Vagina (tissue), 2 donors: ENCODE measurements at regions not wholly inside any gene's neighbourhood (a gene's known extent, or its start where the extent isn't known, plus 50 kb on each side); places are given as distances from the start of the nearest gene placed in this dataset.

Source experiments
- POLR2A ChIP-seq, 2 donors: fragments of 450-650 bp; IDR thresholded peaks; one replicate each; pipeline ENCODE4 v1.6.1; 2017; ENCODE audit warnings: antibody characterized with exemption in 2 of 2, mild to moderate bottlenecking in 2 of 2, moderate library complexity in 2 of 2
- POLR2AphosphoS5 ChIP-seq, 2 donors: sonication (generic); formaldehyde crosslinking; IDR thresholded peaks; one replicate each; pipeline ENCODE4 v1.9.0; 2017; ENCODE audit warnings: antibody characterized with exemption in 2 of 2, mild to moderate bottlenecking in 2 of 2, low read depth in 1 of 2; ENCODE audit not compliant: insufficient read depth in 1 of 2
- TF ChIP-seq, protein P1 (sequence below), 3 experiments: fragments of 450-650 bp in 2 of 3; fragments of 200-600 bp in 1 of 3; sonication (generic) in 1 of 3; IDR thresholded peaks; one replicate each; pipeline ENCODE4 v1.5.1; 2017 to 2019; ENCODE audit warnings: antibody characterized with exemption in 3 of 3, mild to moderate bottlenecking in 2 of 3, moderate library complexity in 2 of 3

DNA sequence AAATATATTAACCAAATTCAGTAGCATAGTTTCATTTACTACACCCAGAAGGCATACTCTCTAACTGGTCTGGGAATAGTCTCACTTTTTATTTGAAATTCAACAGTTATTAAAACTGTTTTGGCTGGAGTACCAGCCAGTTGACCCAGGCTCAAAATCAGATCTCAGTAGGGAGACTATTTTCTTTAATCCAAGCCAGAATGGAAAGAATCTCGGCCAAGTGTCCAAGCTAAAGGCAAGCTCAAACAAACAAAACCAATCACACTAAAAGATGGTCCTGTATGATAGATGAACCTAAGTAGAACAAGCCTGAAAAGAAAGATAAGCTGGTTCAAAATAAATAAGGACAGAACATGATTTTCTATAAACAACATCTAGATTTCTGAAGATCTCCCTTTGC lies 259.6 kb upstream of the POM121L12 start:
- TF ChIP-seq POLR2A (IDR thresholded peaks at IDR 0.05) (no peak), POLR2AphosphoS5 (IDR thresholded peaks at IDR 0.05; ENCODE audit: insufficient read depth in 1 of 2, low read depth in 1 of 2) (no peak)
- TF ChIP-seq, protein P1, sequence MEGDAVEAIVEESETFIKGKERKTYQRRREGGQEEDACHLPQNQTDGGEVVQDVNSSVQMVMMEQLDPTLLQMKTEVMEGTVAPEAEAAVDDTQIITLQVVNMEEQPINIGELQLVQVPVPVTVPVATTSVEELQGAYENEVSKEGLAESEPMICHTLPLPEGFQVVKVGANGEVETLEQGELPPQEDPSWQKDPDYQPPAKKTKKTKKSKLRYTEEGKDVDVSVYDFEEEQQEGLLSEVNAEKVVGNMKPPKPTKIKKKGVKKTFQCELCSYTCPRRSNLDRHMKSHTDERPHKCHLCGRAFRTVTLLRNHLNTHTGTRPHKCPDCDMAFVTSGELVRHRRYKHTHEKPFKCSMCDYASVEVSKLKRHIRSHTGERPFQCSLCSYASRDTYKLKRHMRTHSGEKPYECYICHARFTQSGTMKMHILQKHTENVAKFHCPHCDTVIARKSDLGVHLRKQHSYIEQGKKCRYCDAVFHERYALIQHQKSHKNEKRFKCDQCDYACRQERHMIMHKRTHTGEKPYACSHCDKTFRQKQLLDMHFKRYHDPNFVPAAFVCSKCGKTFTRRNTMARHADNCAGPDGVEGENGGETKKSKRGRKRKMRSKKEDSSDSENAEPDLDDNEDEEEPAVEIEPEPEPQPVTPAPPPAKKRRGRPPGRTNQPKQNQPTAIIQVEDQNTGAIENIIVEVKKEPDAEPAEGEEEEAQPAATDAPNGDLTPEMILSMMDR (IDR thresholded peaks at IDR 0.05), result no peak
